ENCODE measurements at regions not wholly inside any gene's neighbourhood (a gene's known extent, or its start where the extent isn't known, plus 50 kb on each side); places are given as distances from the start of the nearest gene placed in this dataset.
A peak's percentile ranks its signal among the peaks of the same experiment; 100 is the strongest.

GRCh38 chr17:68196394-68197090 is 51.3 kb upstream of the AMZ2 start:
- peaks cover 50 to 71% (median 65%) of the 10 kb centered on the region in 3 donors for H3K27me3 ChIP-seq
- intact Hi-C loops (cut with DNase I), result no loop called here
- peak overlapping the region; percentile 0 to 40 (median 28) for H3K4me3 ChIP-seq

GRCh38 chr17:68197091-68197996 is 50.5 kb upstream of the AMZ2 start:
- Histone ChIP-seq H3K9me3 (no peaks in the 10 kb centered on the region), H3K4me3 (peak overlapping the region in 3 of 4 donors; percentile 16 to 40 (median 39)), H3K27ac (no peak overlapping the region), H3K4me1 (peaks cover 0 to 55% (median 52%) of the 10 kb centered on the region in 4 donors), H3K36me3 (no peaks in the 10 kb centered on the region), H3K27me3 (peaks cover 50 to 73% (median 68%) of the 10 kb centered on the region in 3 donors)
- WGBS, 2 donors, result 3% methylated on average over 53 of the region's 53 CpGs
- intact Hi-C loops (cut with DNase I), result no loop called here
- no peak for DNase-seq
- TF ChIP-seq EP300 (IDR thresholded peaks at IDR 0.05), result no peak
- TF ChIP-seq POLR2A (IDR thresholded peaks at IDR 0.05), result no peak
- TF ChIP-seq CTCF (IDR thresholded peaks at IDR 0.05), result no peak
- no peak for TF ChIP-seq POLR2AphosphoS5 (IDR thresholded peaks at IDR 0.05)

More at GRCh38 chr17:68196394-68197090, 51.3 kb upstream of the AMZ2 start:
- Histone ChIP-seq H3K36me3 (no peaks in the 10 kb centered on the region), H3K27ac (no peak overlapping the region), H3K4me1 (peaks cover 0 to 55% (median 52%) of the 10 kb centered on the region in 4 donors), H3K9me3 (no peaks in the 10 kb centered on the region)
- 1% methylated on average over 63 of the region's 63 CpGs for WGBS, 2 donors
- TF ChIP-seq POLR2A (IDR thresholded peaks at IDR 0.05), result no peak
- TF ChIP-seq CTCF (IDR thresholded peaks at IDR 0.05), result no peak
- TF ChIP-seq EP300 (IDR thresholded peaks at IDR 0.05), result no peak
- TF ChIP-seq POLR2AphosphoS5 (IDR thresholded peaks at IDR 0.05), result no peak
- DNase-seq, result no peak

DNA sequence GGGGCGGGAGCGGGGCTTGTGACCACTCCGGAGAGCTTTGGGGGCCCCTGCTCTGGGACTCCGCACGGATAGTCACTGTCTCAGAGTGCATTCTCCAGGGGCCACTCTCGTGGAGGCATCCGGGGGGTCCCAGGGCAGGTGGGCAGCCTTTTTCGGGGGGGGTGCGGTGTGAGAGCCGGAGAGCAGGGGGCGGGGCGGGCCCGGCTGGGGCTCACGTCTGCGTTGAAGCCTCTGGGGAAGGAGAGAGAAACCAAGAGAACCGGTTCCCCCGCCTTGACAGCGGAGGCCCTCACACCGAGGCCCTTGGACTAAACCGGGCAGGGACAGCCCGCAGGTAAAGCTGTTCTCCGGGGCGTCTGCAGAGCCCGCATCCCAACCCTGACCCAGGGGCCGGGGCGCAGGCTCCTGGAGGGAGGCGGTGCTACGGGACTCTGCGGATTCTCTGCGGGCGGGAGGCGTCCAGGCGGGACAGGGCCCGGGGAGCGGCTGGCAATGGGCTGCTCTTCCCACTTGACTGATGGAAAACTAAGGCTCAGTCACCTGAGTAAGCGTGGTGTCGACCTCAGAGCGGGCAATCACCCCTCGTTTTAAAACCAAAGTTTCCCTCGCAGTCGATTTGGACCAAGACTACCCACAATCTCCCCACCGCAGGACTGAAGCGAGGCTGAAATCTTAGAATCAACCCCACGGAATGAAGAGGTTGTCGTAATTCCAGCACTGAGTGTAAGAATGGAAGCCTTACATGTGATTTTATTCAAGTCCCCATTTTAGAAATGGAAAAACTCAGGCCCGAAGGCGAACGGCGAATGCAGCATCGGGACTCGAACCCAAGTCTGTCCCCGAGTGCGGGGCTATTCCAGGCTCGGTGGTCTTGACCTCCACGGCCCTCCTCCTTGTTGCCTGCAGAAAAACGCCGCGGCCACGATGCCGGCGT is 49.6 kb upstream of the AMZ2 start:
- Histone ChIP-seq H3K9me3 (no peaks in the 10 kb centered on the region), H3K27me3 (peaks cover 50 to 73% (median 69%) of the 10 kb centered on the region in 3 donors), H3K27ac (no peak overlapping the region), H3K36me3 (no peaks in the 10 kb centered on the region), H3K4me1 (peaks cover 0 to 55% (median 52%) of the 10 kb centered on the region in 4 donors), H3K4me3 (peak overlapping the region in 3 of 4 donors; percentile 19 to 40 (median 39))
- no peak for DNase-seq
- intact Hi-C loops (cut with DNase I), result no loop called here
- WGBS, 2 donors, result 8 to 14% methylated on average over 61 of the region's 61 CpGs
- no peak for TF ChIP-seq CTCF (IDR thresholded peaks at IDR 0.05)
- TF ChIP-seq POLR2A (IDR thresholded peaks at IDR 0.05), result no peak
- TF ChIP-seq EP300 (IDR thresholded peaks at IDR 0.05), result no peak
- no peak for TF ChIP-seq POLR2AphosphoS5 (IDR thresholded peaks at IDR 0.05)
